Liver (tissue), 7 donors: ENCODE measurements at regions not wholly inside any gene's neighbourhood (a gene's known extent, or its start where the extent isn't known, plus 50 kb on each side); places are given as distances from the start of the nearest gene placed in this dataset.

ENCODE experiments used
- DNase-seq: peaks from one replicate; pipeline ENCODE4 v3.0.0-alpha.2; 2017; ENCODE audit warnings: low spot score
- H3K27ac ChIP-seq, 2 donors: one replicate each; pipeline ENCODE4 v1.7.0; 2013; ENCODE audit warnings: inconsistent platforms in 2 of 2, low read length in 2 of 2, control low read depth in 1 of 2, low read depth in 1 of 2, mild to moderate bottlenecking in 1 of 2
- H3K27me3 ChIP-seq, 4 donors: one replicate each; pipeline versions ENCODE4 v1.6.1 to v1.7.0; 2013; ENCODE audit warnings: low read length in 3 of 4, inconsistent platforms in 1 of 4, mild to moderate bottlenecking in 1 of 4, moderate library complexity in 1 of 4; ENCODE audit not compliant: control insufficient read depth in 4 of 4, insufficient read depth in 4 of 4
- H3K36me3 ChIP-seq, 4 donors: one replicate each; pipeline versions ENCODE4 v1.6.1 to v1.7.0; 2013; ENCODE audit warnings: low read length in 3 of 4, mild to moderate bottlenecking in 3 of 4, low read depth in 1 of 4, moderate library complexity in 1 of 4; ENCODE audit not compliant: control insufficient read depth in 4 of 4, insufficient read depth in 3 of 4
- H3K4me1 ChIP-seq, 4 donors: one replicate each; pipeline versions ENCODE4 v1.6.1 to v1.7.0; 2013; ENCODE audit warnings: low read length in 3 of 4, mild to moderate bottlenecking in 3 of 4, moderate library complexity in 1 of 4; ENCODE audit not compliant: control insufficient read depth in 4 of 4, insufficient read depth in 4 of 4
- H3K4me3 ChIP-seq, 3 donors: one replicate each; pipeline versions ENCODE4 v1.6.1 to v1.7.0; 2013; ENCODE audit warnings: low read length in 3 of 3, control low read depth in 1 of 3, low read depth in 1 of 3, mild to moderate bottlenecking in 1 of 3
- H3K9ac ChIP-seq, 2 donors: one replicate each; pipeline ENCODE4 v1.7.0; 2013; ENCODE audit warnings: low read length in 2 of 2, mild to moderate bottlenecking in 2 of 2, moderate library complexity in 2 of 2, control low read depth in 1 of 2, low read depth in 1 of 2
- H3K9me3 ChIP-seq, 4 donors: one replicate each; pipeline versions ENCODE4 v1.6.1 to v1.7.0; 2013; ENCODE audit warnings: low read length in 3 of 4; ENCODE audit not compliant: control insufficient read depth in 4 of 4
- ATF3 ChIP-seq: IDR thresholded peaks from 2 replicates; pipeline ENCODE4 v1.6.1; 2016; ENCODE audit warnings: antibody characterized with exemption
- EGR1 ChIP-seq, 2 donors: IDR thresholded peaks; 2 replicates each; pipeline ENCODE4 v1.6.1; 2016 to 2018; ENCODE audit warnings: antibody characterized with exemption in 2 of 2, low read depth in 2 of 2
- FOXA1 ChIP-seq: IDR thresholded peaks from 2 replicates; pipeline ENCODE4 v1.6.1; 2016; ENCODE audit warnings: antibody characterized with exemption
- FOXA2 ChIP-seq: IDR thresholded peaks from 2 replicates; pipeline ENCODE4 v1.6.1; 2016; ENCODE audit warnings: antibody characterized with exemption
- GABPA ChIP-seq, 2 donors: IDR thresholded peaks in 1 of 2; conservative IDR thresholded peaks in 1 of 2; 2 replicates each; pipeline ENCODE4 v1.6.1; 2016; ENCODE audit warnings: antibody characterized with exemption in 2 of 2, mild to moderate bottlenecking in 1 of 2, moderate library complexity in 1 of 2
- HNF4A ChIP-seq, 2 donors: conservative IDR thresholded peaks; 2 replicates each; pipeline ENCODE4 v1.6.1; 2016; ENCODE audit warnings: antibody characterized with exemption in 2 of 2, mild to moderate bottlenecking in 2 of 2
- HNF4G ChIP-seq: IDR thresholded peaks from 2 replicates; pipeline ENCODE4 v1.6.1; 2016; ENCODE audit warnings: antibody characterized with exemption
- JUND ChIP-seq, 2 donors: IDR thresholded peaks; 2 replicates each; pipeline ENCODE4 v1.6.1; 2016; ENCODE audit warnings: antibody characterized with exemption in 2 of 2
- MAX ChIP-seq: IDR thresholded peaks from 2 replicates; pipeline ENCODE4 v1.6.1; 2016; ENCODE audit warnings: antibody characterized with exemption
- NR2F2 ChIP-seq: IDR thresholded peaks from 2 replicates; pipeline ENCODE4 v1.6.1; 2016; ENCODE audit warnings: antibody characterized with exemption
- RAD21 ChIP-seq, 2 donors: IDR thresholded peaks; 2 replicates each; pipeline ENCODE4 v1.6.1; 2016; ENCODE audit warnings: antibody characterized with exemption in 2 of 2, mild to moderate bottlenecking in 2 of 2
- RXRA ChIP-seq, 2 donors: IDR thresholded peaks; 2 replicates each; pipeline ENCODE4 v1.6.1; 2017 to 2018; ENCODE audit warnings: antibody characterized with exemption in 2 of 2, mild to moderate bottlenecking in 1 of 2
- SP1 ChIP-seq: IDR thresholded peaks from 2 replicates; pipeline ENCODE4 v1.6.1; 2018; ENCODE audit warnings: antibody characterized with exemption, mild to moderate bottlenecking
- TAF1 ChIP-seq: conservative IDR thresholded peaks from 2 replicates; pipeline ENCODE4 v1.6.1; 2016; ENCODE audit warnings: antibody characterized with exemption, mild to moderate bottlenecking
- YY1 ChIP-seq: IDR thresholded peaks from 2 replicates; pipeline ENCODE4 v1.6.1; 2016; ENCODE audit warnings: antibody characterized with exemption, mild to moderate bottlenecking
- ZBTB33 ChIP-seq: IDR thresholded peaks from 2 replicates; pipeline ENCODE4 v1.6.1; 2016; ENCODE audit warnings: antibody characterized with exemption
- WGBS: extraction: QIAGEN DNeasy Blood & Tissue Kit; methylation state at CpG from one replicate; pipeline ENCODE4 v1.1.7; 2013; 5-methylcytosine and 5-hydroxymethylcytosine counted together
- donor health status: healthy.
- donor health status: healthy.
- donor health status: healthy.
- donor health status: healthy.

GRCh38 chrX:87798039-87798438, 280.4 kb downstream of the KLHL4 start:
- Histone ChIP-seq H3K36me3 (no peaks in the 10 kb centered on the region), H3K4me3 (no peak overlapping the region), H3K9ac (no peak overlapping the region), H3K27me3 (peaks cover 0 to 2% (median 0%) of the 10 kb centered on the region in 4 donors), H3K4me1 (no peaks in the 10 kb centered on the region), H3K27ac (no peak overlapping the region), H3K9me3 (no peaks in the 10 kb centered on the region)
- no peak for DNase-seq
- TF ChIP-seq FOXA2 (no peak), HNF4A (conservative IDR thresholded peaks at IDR 0.05) (no peak), JUND (IDR thresholded peaks at IDR 0.05) (no peak), EGR1 (IDR thresholded peaks at IDR 0.05; ENCODE audit: low read depth in 2 of 2) (no peak), FOXA1 (no peak), YY1 (no peak), SP1 (no peak), MAX (no peak), TAF1 (no peak)

GRCh38 chrX:87805829-87806490, 288.4 kb downstream of the KLHL4 start:
- Histone ChIP-seq H3K9ac (no peak overlapping the region), H3K27ac (no peak overlapping the region), H3K4me3 (no peak overlapping the region), H3K27me3 (no peaks in the 10 kb centered on the region), H3K9me3 (no peaks in the 10 kb centered on the region), H3K36me3 (no peaks in the 10 kb centered on the region), H3K4me1 (no peaks in the 10 kb centered on the region)
- no peak for DNase-seq
- no peak for TF ChIP-seq GABPA (IDR thresholded peaks at IDR 0.05 in 1 of 2, conservative IDR thresholded peaks at IDR 0.05 in 1 of 2)
- 20% methylated on average over 5 of the region's 5 CpGs for WGBS

- TF ChIP-seq FOXA2 (no peak), YY1 (no peak), EGR1 (IDR thresholded peaks at IDR 0.05; ENCODE audit: low read depth in 2 of 2) (no peak), ZBTB33 (no peak)
- Histone ChIP-seq H3K9ac (no peak overlapping the region), H3K27ac (no peak overlapping the region), H3K36me3 (no peaks in the 10 kb centered on the region), H3K27me3 (no peaks in the 10 kb centered on the region), H3K4me3 (no peak overlapping the region), H3K9me3 (no peaks in the 10 kb centered on the region), H3K4me1 (no peaks in the 10 kb centered on the region)
- 85% methylated on average over 35 of the region's 35 CpGs for WGBS
- DNase-seq: no peak
Measured at GRCh38 chrX:87808576-87809243, 291.1 kb downstream of the KLHL4 start.

GRCh38 chrX:87813566-87813965, 296.0 kb downstream of the KLHL4 start:
- Histone ChIP-seq H3K27ac (no peak overlapping the region), H3K9me3 (no peaks in the 10 kb centered on the region), H3K4me3 (no peak overlapping the region), H3K27me3 (no peaks in the 10 kb centered on the region), H3K36me3 (no peaks in the 10 kb centered on the region), H3K4me1 (no peaks in the 10 kb centered on the region), H3K9ac (no peak overlapping the region)
- DNase-seq: no peak
- 64% methylated on average over 4 of the region's 4 CpGs for WGBS
- no peak for TF ChIP-seq EGR1 (IDR thresholded peaks at IDR 0.05; ENCODE audit: low read depth in 2 of 2)
- no peak for TF ChIP-seq NR2F2
- no peak for TF ChIP-seq SP1
- TF ChIP-seq HNF4G: no peak
- TF ChIP-seq MAX: no peak
- TF ChIP-seq FOXA1: no peak
- no peak for TF ChIP-seq RXRA (IDR thresholded peaks at IDR 0.05)
- no peak for TF ChIP-seq RAD21 (IDR thresholded peaks at IDR 0.05)
- TF ChIP-seq ATF3: no peak
- no peak for TF ChIP-seq YY1
- TF ChIP-seq JUND (IDR thresholded peaks at IDR 0.05): no peak
- TF ChIP-seq HNF4A (conservative IDR thresholded peaks at IDR 0.05): no peak
- no peak for TF ChIP-seq TAF1
